ENCODE measurements at regions not wholly inside any gene's neighbourhood (a gene's known extent, or its start where the extent isn't known, plus 50 kb on each side); places are given as distances from the start of the nearest gene placed in this dataset.

DNA sequence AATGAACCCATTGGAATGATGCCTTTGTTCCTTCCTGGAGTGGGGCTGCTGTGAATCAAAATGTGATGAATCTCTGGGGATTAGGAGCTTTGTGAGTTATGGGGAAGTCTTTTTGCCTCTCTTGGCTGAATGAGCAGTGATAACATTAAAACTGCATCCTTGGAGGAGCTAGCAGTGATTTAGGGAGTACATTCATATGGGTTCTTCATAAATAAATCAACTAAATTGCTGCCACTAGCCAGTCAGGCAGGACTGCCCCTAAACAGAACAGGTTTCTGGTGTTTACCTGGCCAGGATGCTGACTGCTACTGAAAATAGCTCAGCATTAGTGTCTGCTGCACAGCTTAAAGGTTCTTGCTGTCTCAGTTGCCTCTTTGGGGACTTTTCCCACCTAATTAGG, 244.5 kb upstream of the MEX3C start:
- Histone ChIP-seq H3K27me3 (no peaks in the 10 kb centered on the region), H3K9me3 (no peaks in the 10 kb centered on the region), H3K36me3 (no peaks in the 10 kb centered on the region), H3K4me1 (no peaks in the 10 kb centered on the region), H3K4me3 (no peak overlapping the region), H3K27ac (no peak overlapping the region)
- DNase-seq: no peak
- TF ChIP-seq, protein P1, sequence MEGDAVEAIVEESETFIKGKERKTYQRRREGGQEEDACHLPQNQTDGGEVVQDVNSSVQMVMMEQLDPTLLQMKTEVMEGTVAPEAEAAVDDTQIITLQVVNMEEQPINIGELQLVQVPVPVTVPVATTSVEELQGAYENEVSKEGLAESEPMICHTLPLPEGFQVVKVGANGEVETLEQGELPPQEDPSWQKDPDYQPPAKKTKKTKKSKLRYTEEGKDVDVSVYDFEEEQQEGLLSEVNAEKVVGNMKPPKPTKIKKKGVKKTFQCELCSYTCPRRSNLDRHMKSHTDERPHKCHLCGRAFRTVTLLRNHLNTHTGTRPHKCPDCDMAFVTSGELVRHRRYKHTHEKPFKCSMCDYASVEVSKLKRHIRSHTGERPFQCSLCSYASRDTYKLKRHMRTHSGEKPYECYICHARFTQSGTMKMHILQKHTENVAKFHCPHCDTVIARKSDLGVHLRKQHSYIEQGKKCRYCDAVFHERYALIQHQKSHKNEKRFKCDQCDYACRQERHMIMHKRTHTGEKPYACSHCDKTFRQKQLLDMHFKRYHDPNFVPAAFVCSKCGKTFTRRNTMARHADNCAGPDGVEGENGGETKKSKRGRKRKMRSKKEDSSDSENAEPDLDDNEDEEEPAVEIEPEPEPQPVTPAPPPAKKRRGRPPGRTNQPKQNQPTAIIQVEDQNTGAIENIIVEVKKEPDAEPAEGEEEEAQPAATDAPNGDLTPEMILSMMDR (IDR thresholded peaks at IDR 0.05): no peak
- no peak for TF ChIP-seq POLR2A (IDR thresholded peaks at IDR 0.05)
- intact Hi-C loops (cut with DNase I; ENCODE audit: low total_unique reads): no loop called here

DNA sequence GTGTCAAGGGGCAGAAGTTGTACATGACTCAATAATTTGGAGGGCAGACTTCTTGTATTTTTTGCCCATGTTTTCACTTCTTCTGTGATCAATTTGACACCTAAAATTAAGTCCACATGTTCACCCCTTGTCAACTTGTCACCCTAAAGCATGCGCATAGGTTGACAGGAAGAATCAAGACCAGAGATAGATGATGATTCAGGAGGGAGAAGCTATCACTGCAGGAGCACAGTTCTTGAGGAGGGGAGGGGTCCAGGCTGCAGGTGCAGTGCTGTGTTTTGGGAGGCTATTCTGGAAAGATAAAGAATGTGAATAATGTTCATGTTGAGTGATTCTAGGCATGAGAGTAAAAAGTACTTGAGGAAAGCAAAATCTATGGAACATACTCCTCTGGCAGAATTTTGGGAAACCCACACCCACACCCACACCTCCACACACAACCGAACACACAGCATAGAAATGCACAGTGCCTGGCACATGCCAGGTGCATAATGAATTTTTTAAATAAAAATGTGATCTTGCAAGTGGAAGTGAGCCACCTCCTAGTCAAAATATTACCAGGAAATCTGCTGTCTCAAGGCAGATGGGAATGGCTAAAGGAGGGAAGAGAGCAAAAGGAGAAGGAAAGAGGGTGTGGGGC, 249.2 kb upstream of the MEX3C start:
- no peaks in the 10 kb centered on the region for H3K36me3 ChIP-seq
- H3K27ac ChIP-seq: no peak overlapping the region
- H3K4me3 ChIP-seq: no peak overlapping the region
- no peaks in the 10 kb centered on the region for H3K27me3 ChIP-seq
- intact Hi-C loops (cut with DNase I; ENCODE audit: low total_unique reads): no loop called here
- H3K4me1 ChIP-seq: no peaks in the 10 kb centered on the region
- H3K9me3 ChIP-seq: no peaks in the 10 kb centered on the region
- no peak for DNase-seq
- TF ChIP-seq POLR2A (IDR thresholded peaks at IDR 0.05): no peak
- TF ChIP-seq, protein P1 (IDR thresholded peaks at IDR 0.05): no peak

DNA sequence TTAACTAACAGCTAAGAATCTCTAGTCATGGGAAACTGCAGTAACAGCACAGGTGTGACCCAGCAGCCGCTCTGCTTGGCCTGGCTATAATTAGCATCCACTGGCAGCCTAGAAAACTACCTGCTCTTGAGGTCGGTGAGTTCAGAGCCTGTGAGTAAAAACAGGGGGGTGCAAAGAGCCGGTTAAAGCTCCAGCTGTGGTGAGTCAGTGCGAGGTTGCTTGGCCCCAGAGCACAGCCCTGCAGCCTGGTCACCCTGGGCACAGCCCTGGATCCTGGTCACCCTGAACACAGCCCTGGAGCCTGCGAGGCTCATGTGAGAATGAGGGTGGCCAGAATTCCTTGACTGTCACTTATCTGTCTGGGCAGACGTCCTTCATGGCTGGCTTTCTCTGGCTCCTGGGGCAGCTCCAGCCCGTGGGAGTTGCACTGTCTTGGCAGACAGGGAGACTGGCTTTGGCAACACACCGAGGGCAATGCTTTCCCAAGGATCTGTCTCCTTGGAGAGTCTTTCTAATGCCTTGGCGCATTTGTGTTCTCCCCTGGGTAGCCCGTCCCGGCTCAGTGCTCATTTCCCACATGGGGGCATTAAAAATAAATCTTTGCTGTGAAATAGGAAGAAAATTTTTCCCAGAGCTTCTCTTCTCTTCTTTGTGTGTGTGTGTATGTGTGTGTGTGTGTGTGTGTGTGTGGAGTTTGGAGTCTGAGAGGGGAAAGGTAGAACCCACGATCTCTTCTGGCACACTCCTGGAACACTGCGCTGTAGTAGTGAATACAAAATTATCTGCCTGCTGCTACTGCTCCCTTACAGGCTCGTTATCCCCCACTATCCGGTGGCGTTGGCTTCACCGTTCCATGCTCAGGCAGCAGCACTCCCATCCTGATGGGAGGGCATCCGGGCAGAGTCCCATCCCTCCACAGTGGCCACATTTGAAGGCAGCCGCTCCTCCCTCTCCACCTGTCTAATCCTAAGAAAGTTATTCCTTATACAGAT, 250.2 kb upstream of the MEX3C start:
- no peak overlapping the region for H3K27ac ChIP-seq
- H3K27me3 ChIP-seq: no peaks in the 10 kb centered on the region
- TF ChIP-seq POLR2A (IDR thresholded peaks at IDR 0.05): no peak
- TF ChIP-seq, protein P1 (IDR thresholded peaks at IDR 0.05): no peak
- no peaks in the 10 kb centered on the region for H3K36me3 ChIP-seq
- H3K4me1 ChIP-seq: no peaks in the 10 kb centered on the region
- DNase-seq: no peak
- H3K4me3 ChIP-seq: no peak overlapping the region
- no peaks in the 10 kb centered on the region for H3K9me3 ChIP-seq
- intact Hi-C loops (cut with DNase I; ENCODE audit: low total_unique reads): no loop called here

DNA sequence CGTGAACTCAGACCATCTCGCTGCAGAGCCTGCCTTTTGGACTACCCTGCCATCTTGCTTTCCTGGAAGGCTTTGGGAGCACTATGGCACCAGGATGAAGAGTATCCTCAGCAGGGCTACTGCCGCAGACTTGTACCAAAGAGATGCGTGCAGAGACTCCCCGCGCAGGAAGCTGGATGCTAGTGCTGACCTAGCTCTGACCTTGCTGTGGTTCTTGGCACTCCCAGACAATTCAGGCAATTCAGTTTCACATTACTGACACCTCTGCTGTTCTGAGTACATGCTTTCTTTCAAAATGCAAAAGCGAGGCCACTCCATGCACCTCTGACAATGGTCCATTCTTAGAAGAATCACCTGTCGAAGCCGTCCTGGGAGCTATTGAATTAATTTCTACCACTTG, 251.5 kb upstream of the MEX3C start:
- H3K4me1 ChIP-seq: no peaks in the 10 kb centered on the region
- no peaks in the 10 kb centered on the region for H3K36me3 ChIP-seq
- H3K27me3 ChIP-seq: no peaks in the 10 kb centered on the region
- intact Hi-C loops (cut with DNase I; ENCODE audit: low total_unique reads): no loop called here
- H3K9me3 ChIP-seq: no peaks in the 10 kb centered on the region
- no peak overlapping the region for H3K27ac ChIP-seq
- DNase-seq: no peak
- H3K4me3 ChIP-seq: no peak overlapping the region
- TF ChIP-seq POLR2A (IDR thresholded peaks at IDR 0.05): no peak
- TF ChIP-seq, protein P1 (IDR thresholded peaks at IDR 0.05): no peak

DNA sequence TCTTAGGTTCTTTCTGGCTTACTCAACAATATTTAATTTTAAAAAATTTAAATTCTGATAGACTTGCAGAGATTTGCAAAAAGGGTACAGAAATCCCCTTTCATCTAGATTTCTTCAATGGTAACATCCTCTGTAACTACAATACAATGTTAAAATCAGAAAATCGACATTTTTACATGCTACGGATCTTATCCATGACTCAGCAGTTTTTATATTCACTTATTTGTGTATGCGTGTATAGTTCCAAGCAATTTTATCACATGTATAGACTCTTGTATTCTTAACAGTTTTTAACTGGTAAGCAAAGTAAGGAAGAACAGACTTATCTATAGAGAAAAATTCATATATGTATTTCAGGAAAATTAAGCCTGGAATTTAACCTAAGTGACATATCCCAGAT, 256.1 kb upstream of the MEX3C start:
- no peak for DNase-seq
- no peaks in the 10 kb centered on the region for H3K4me1 ChIP-seq
- H3K27ac ChIP-seq: no peak overlapping the region
- no peaks in the 10 kb centered on the region for H3K9me3 ChIP-seq
- TF ChIP-seq POLR2A (IDR thresholded peaks at IDR 0.05): no peak
- TF ChIP-seq, protein P1 (IDR thresholded peaks at IDR 0.05): no peak
- no peaks in the 10 kb centered on the region for H3K27me3 ChIP-seq
- H3K36me3 ChIP-seq: no peaks in the 10 kb centered on the region
- no peak overlapping the region for H3K4me3 ChIP-seq
- intact Hi-C loops (cut with DNase I; ENCODE audit: low total_unique reads): no loop called here

Measured in uterus (tissue), 3 donors.